Left lung (tissue), 4 donors: ENCODE measurements at regions not wholly inside any gene's neighbourhood (a gene's known extent, or its start where the extent isn't known, plus 50 kb on each side); places are given as distances from the start of the nearest gene placed in this dataset.
"Not testable (repeated sequence)": the region's sequence is repeated elsewhere in the genome, so short reads cannot be mapped to it uniquely, and the experiment has no call there.

Source experiments
- ATAC-seq: fragments of 200-7000 bp; cut with Tn5 transposase; one replicate; pipeline ENCODE4 v1.9.1; 2020; ENCODE audit warnings: moderate library complexity
- DNase-seq, 4 donors: peaks; one replicate each; pipeline ENCODE4 v3.0.0-alpha.2; 2013 to 2020
- H3K27ac ChIP-seq, 2 donors: fragments of 200-600 bp; sonication (generic) in 1 of 2; one replicate each; pipeline versions ENCODE4 v1.5.0 to v1.8.0; 2020 to 2021
- H3K27me3 ChIP-seq, 2 donors: fragments of 200-600 bp; sonication (generic) in 1 of 2; one replicate each; pipeline versions ENCODE4 v1.5.0 to v1.8.0; 2020 to 2021
- H3K36me3 ChIP-seq, 2 donors: fragments of 200-600 bp; sonication (generic) in 1 of 2; one replicate each; pipeline versions ENCODE4 v1.5.0 to v1.8.0; 2020 to 2021
- H3K4me1 ChIP-seq, 2 donors: fragments of 200-600 bp; one replicate each; pipeline ENCODE4 v1.8.0; 2021
- H3K4me3 ChIP-seq, 2 donors: fragments of 200-600 bp; sonication (generic) in 1 of 2; one replicate each; pipeline versions ENCODE4 v1.5.0 to v1.8.0; 2020 to 2021; ENCODE audit warnings: mild to moderate bottlenecking in 1 of 2
- H3K9me3 ChIP-seq, 2 donors: fragments of 200-600 bp; sonication (generic) in 1 of 2; one replicate each; pipeline versions ENCODE4 v1.5.0 to v1.8.0; 2020 to 2021
- intact Hi-C, 2 donors: fragments of 100-400 bp; cut with DNase I; formaldehyde crosslinking; loops; one replicate each; pipeline versions ENCODE4 v1.11.2 to v1.14.2; 2022
- TF ChIP-seq, protein P1 (sequence below), 2 donors: fragments of 200-600 bp; sonication (generic) in 1 of 2; IDR thresholded peaks; one replicate each; pipeline versions ENCODE4 v1.5.0 to v1.8.0; 2021; ENCODE audit warnings: antibody characterized with exemption in 2 of 2
- donor health status: DM: no; HTN: yes; CAD: no.
- donor health status: DM: no; HTN: no; CAD: no.

GRCh38 chr5:2087980-2088379 is 205.3 kb upstream of the IRX4 start:
- DNase-seq (no peak), ATAC-seq (no peak)
- no peak overlapping the region for H3K27ac ChIP-seq
- intact Hi-C loops: no loop called here
- no peaks in the 10 kb centered on the region for H3K9me3 ChIP-seq
- H3K36me3 ChIP-seq: no peaks in the 10 kb centered on the region
- H3K27me3 ChIP-seq: peaks cover 0 to 4% of the 10 kb centered on the region in 2 donors
- TF ChIP-seq, protein P1, sequence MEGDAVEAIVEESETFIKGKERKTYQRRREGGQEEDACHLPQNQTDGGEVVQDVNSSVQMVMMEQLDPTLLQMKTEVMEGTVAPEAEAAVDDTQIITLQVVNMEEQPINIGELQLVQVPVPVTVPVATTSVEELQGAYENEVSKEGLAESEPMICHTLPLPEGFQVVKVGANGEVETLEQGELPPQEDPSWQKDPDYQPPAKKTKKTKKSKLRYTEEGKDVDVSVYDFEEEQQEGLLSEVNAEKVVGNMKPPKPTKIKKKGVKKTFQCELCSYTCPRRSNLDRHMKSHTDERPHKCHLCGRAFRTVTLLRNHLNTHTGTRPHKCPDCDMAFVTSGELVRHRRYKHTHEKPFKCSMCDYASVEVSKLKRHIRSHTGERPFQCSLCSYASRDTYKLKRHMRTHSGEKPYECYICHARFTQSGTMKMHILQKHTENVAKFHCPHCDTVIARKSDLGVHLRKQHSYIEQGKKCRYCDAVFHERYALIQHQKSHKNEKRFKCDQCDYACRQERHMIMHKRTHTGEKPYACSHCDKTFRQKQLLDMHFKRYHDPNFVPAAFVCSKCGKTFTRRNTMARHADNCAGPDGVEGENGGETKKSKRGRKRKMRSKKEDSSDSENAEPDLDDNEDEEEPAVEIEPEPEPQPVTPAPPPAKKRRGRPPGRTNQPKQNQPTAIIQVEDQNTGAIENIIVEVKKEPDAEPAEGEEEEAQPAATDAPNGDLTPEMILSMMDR (IDR thresholded peaks at IDR 0.05): no peak
- no peaks in the 10 kb centered on the region for H3K4me1 ChIP-seq
- H3K4me3 ChIP-seq: no peak overlapping the region

- intact Hi-C loops: no loop called here
- Histone ChIP-seq H3K27me3 (peaks cover 0 to 7% of the 10 kb centered on the region in 2 donors), H3K4me1 (no peaks in the 10 kb centered on the region), H3K9me3 (no peaks in the 10 kb centered on the region), H3K4me3 (no peak overlapping the region), H3K36me3 (no peaks in the 10 kb centered on the region), H3K27ac (no peak overlapping the region)
- no peak for DNase-seq
- no peak for ATAC-seq
- TF ChIP-seq, protein P1 (IDR thresholded peaks at IDR 0.05): no peak
Observed at GRCh38 chr5:2075365-2075764, 192.6 kb upstream of the IRX4 start.

- Histone ChIP-seq H3K27ac (no peak overlapping the region), H3K4me1 (no peaks in the 10 kb centered on the region), H3K36me3 (no peaks in the 10 kb centered on the region), H3K9me3 (no peaks in the 10 kb centered on the region), H3K4me3 (no peak overlapping the region), H3K27me3 (peaks cover 0 to 6% of the 10 kb centered on the region in 2 donors)
- TF ChIP-seq, protein P1 (IDR thresholded peaks at IDR 0.05): no peak
- intact Hi-C loops: no loop called here
- ATAC-seq (no peak), DNase-seq (no peak)
Observed at GRCh38 chr5:2071562-2071961, 188.8 kb upstream of the IRX4 start.

DNA sequence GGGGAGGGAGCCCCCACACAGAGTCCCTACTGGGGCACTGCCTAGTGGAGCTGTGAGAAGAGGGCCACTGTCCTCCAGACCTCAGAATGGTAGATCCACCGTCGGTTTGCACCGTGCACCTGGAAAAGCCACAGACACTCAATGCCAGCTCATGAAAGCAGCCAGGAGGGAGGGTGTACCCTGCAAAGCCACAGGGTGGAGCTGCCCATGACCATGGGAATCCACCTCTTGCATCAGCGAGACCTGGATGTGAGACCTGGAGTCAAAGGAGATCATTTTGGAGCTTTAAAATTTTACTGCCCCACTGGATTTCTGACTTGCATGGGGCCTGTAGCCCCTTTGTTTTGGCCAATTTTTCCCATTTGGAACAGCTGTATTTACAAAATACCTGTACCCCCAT is 188.1 kb upstream of the IRX4 start:
- H3K27ac ChIP-seq, H3K36me3 ChIP-seq, intact Hi-C loops, H3K27me3 ChIP-seq, H3K9me3 ChIP-seq, ATAC-seq, H3K4me1 ChIP-seq, H3K4me3 ChIP-seq, DNase-seq: not testable (repeated sequence)

- no peak for DNase-seq
- Histone ChIP-seq H3K27ac (no peak overlapping the region), H3K36me3 (no peaks in the 10 kb centered on the region), H3K4me3 (no peak overlapping the region), H3K4me1 (no peaks in the 10 kb centered on the region), H3K9me3 (no peaks in the 10 kb centered on the region), H3K27me3 (peaks cover 0 to 6% of the 10 kb centered on the region in 2 donors)
- TF ChIP-seq, protein P1 (IDR thresholded peaks at IDR 0.05): no peak
- no peak for ATAC-seq
- intact Hi-C loops: no loop called here
Observed at GRCh38 chr5:2068531-2068930, 185.8 kb upstream of the IRX4 start.

DNA sequence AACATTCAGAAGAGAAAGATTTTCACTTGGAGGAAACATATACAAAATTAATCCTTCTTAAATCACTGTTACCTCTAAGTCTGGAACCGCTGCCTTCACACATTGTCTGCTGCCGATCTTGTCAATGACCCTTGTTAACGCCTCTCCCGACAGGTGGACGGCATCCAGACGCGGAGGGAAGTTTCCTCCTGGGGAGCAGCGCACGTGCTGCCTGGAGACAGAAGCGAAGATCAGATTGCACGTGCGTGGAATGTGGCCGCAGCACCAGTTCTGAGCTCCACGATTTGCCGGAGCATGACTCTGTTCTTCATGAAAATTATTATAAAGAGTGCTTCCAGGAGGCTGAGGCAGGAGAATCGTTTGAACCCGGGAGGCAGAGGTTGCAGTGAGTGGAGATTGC is 183.6 kb upstream of the IRX4 start:
- intact Hi-C loops: no loop called here
- H3K27me3 ChIP-seq: peaks cover 0 to 6% of the 10 kb centered on the region in 2 donors
- no peak for DNase-seq
- H3K36me3 ChIP-seq: no peaks in the 10 kb centered on the region
- no peak overlapping the region for H3K4me3 ChIP-seq
- ATAC-seq: no peak
- no peaks in the 10 kb centered on the region for H3K4me1 ChIP-seq
- H3K27ac ChIP-seq: no peak overlapping the region
- H3K9me3 ChIP-seq: no peaks in the 10 kb centered on the region
- TF ChIP-seq, protein P1 (IDR thresholded peaks at IDR 0.05): no peak

DNA sequence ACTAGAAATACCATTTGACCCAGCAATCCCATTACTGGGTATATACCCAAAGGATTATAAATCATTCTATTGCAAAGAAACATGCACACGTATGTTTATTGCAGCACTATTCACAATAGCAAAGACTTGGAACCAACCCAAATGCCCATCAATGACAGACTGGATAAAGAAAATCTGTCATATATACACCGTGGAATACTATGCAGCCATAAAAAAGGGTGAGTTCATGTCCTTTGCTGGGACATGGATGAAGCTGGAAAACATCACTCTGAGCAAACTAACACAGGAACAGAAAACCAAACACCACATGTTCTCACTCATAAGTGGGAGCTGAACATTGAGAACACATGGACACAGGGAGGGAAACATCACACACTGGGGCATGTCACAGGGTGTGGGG is 180.7 kb upstream of the IRX4 start:
- intact Hi-C loops, ATAC-seq: not testable (repeated sequence)

More for the DNA sequence above, 180.7 kb upstream of the IRX4 start:
- not testable (repeated sequence) for DNase-seq, H3K9me3 ChIP-seq, H3K27me3 ChIP-seq, H3K36me3 ChIP-seq, H3K4me3 ChIP-seq, H3K27ac ChIP-seq, H3K4me1 ChIP-seq
